ENCODE measurements at regions not wholly inside any gene's neighbourhood (a gene's known extent, or its start where the extent isn't known, plus 50 kb on each side); places are given as distances from the start of the nearest gene placed in this dataset.
"Not testable (repeated sequence)": the region's sequence is repeated elsewhere in the genome, so short reads cannot be mapped to it uniquely, and the experiment has no call there.

DNA sequence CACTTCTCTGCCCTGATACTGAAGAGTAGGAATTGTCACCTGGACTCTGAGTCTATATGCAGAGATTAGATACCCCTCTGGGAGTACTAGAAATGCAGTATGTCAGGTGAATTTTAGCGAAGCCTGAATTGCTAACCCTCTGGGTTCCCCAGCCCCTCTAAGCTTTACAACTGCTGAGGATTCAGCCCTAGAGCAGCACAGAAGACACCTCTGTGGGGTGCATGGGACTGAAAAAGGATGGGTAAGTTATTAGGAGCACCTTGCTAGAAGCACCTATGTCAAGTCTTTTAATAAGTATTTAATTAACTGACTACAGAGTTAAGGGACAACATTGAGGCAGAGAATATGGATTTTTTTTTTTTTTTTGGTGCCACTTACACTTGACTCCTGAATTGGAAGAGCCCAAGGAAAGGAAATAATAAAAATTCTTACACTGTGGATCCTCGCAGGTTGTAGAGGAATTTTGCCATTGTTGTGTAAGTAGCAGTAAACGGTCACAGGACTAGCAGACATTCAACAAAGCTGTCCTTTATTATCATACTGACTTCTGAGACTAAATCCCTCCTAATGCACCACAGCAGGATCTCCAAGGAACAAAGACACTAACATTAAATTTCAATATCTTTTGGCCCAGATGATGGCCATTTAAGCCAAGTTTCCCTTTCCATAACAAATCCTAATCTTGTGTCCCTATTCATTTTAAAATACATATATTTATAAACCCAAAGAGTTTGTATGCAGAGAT, 253.2 kb downstream of the ANKRD50 start:
- Histone ChIP-seq H3K27ac (ENCODE audit: low read depth, low read length, poor library complexity, severe bottlenecking) (no peak overlapping the region), H3K9me2 (ENCODE audit: insufficient read depth, low read length) (no peaks in the 10 kb centered on the region), H3K79me2 (ENCODE audit: insufficient read depth, low read depth, low read length) (no peaks in the 10 kb centered on the region), H4K20me1 (ENCODE audit: insufficient read depth, low read length) (no peaks in the 10 kb centered on the region), H3K9me3 (ENCODE audit: low read length) (no peaks in the 10 kb centered on the region), H3K4me2 (ENCODE audit: low read length) (no peak overlapping the region), H3K36me3 (ENCODE audit: insufficient read depth, low read length) (no peaks in the 10 kb centered on the region), H3K4me1 (ENCODE audit: insufficient read depth, low read length, poor library complexity, severe bottlenecking) (no peaks in the 10 kb centered on the region), H3K4me3 (ENCODE audit: low read depth, low read length, poor library complexity, severe bottlenecking) (no peak overlapping the region), H2AFZ (ENCODE audit: low read length) (no peak overlapping the region)
- intact Hi-C loops (cut with micrococcal nuclease; ENCODE audit: unreplicated experiment), result no loop called here
- no peak for TF ChIP-seq EZH2phosphoT487 (IDR thresholded peaks at IDR 0.05; ENCODE audit: borderline replicate concordance, low read depth, low read length)
- TF ChIP-seq, protein P1, sequence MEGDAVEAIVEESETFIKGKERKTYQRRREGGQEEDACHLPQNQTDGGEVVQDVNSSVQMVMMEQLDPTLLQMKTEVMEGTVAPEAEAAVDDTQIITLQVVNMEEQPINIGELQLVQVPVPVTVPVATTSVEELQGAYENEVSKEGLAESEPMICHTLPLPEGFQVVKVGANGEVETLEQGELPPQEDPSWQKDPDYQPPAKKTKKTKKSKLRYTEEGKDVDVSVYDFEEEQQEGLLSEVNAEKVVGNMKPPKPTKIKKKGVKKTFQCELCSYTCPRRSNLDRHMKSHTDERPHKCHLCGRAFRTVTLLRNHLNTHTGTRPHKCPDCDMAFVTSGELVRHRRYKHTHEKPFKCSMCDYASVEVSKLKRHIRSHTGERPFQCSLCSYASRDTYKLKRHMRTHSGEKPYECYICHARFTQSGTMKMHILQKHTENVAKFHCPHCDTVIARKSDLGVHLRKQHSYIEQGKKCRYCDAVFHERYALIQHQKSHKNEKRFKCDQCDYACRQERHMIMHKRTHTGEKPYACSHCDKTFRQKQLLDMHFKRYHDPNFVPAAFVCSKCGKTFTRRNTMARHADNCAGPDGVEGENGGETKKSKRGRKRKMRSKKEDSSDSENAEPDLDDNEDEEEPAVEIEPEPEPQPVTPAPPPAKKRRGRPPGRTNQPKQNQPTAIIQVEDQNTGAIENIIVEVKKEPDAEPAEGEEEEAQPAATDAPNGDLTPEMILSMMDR (conservative IDR thresholded peaks at IDR 0.05; ENCODE audit: low read length), result no peak
- CTCF ChIA-PET (ENCODE audit: unreplicated experiment), result no interaction called here
- POLR2A ChIA-PET, result no interaction called here
- BruUV-seq (replicated peaks), result no TSS peak
- DNase-seq (ENCODE audit: low spot score), result no peak

DNA sequence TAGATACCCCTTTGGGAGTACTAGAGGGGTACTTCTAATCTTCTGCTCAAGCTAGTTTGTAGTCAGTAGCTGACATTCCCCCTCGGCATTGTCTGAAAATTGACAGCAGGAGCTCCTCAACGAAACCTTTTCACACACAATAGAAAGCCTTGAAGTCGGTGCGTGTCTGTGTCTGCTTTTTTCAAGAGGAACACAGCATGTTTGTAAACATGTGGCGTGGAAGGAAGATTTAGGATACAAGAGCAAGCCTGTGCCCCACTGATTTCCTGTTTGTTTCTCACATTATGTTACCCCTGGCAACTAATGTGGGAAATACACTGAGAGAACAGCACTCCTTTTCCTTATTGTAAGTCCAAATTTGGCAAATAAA, 252.6 kb downstream of the ANKRD50 start:
- DNase-seq (ENCODE audit: low spot score), result no peak
- ChIA-PET CTCF (ENCODE audit: unreplicated experiment) (no interaction called here), POLR2A (no interaction called here)
- Histone ChIP-seq H3K9me3 (ENCODE audit: low read length) (no peaks in the 10 kb centered on the region), H3K36me3 (ENCODE audit: insufficient read depth, low read length) (no peaks in the 10 kb centered on the region), H3K9me2 (ENCODE audit: insufficient read depth, low read length) (no peaks in the 10 kb centered on the region), H4K20me1 (ENCODE audit: insufficient read depth, low read length) (no peaks in the 10 kb centered on the region), H3K4me3 (ENCODE audit: low read depth, low read length, poor library complexity, severe bottlenecking) (no peak overlapping the region), H2AFZ (ENCODE audit: low read length) (no peak overlapping the region), H3K79me2 (ENCODE audit: insufficient read depth, low read depth, low read length) (no peaks in the 10 kb centered on the region), H3K4me2 (ENCODE audit: low read length) (no peak overlapping the region), H3K4me1 (ENCODE audit: insufficient read depth, low read length, poor library complexity, severe bottlenecking) (no peaks in the 10 kb centered on the region), H3K27ac (ENCODE audit: low read depth, low read length, poor library complexity, severe bottlenecking) (no peak overlapping the region)
- intact Hi-C loops (cut with micrococcal nuclease; ENCODE audit: unreplicated experiment), result no loop called here
- TF ChIP-seq EZH2phosphoT487 (IDR thresholded peaks at IDR 0.05; ENCODE audit: borderline replicate concordance, low read depth, low read length), result no peak
- TF ChIP-seq, protein P1 (conservative IDR thresholded peaks at IDR 0.05; ENCODE audit: low read length), result no peak
- no TSS peak for BruUV-seq (replicated peaks)

DNA sequence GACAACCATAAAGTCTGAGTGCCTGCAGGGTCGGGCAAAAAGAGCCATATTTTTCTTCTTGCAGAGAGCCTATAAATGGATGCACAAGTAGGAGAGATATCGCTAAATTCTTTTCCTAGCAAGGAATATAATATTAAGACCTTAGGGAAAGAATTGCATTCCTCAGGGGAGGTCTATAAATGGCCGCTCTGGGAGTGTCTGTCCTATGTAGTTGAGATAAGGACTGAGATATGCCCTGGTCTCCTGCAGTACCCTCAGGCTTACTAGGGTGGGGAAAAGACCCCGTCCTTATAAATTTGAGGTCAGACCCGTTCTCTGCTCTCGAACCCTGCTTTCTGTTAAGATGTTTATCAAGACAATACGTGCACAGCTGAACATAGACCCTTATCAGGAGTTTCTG, 250.9 kb downstream of the ANKRD50 start:
- DNase-seq (ENCODE audit: low spot score), result peak; percentile 6
- H3K79me2 ChIP-seq (ENCODE audit: insufficient read depth, low read depth, low read length); CTCF ChIA-PET (ENCODE audit: unreplicated experiment); H3K4me3 ChIP-seq (ENCODE audit: low read depth, low read length, poor library complexity, severe bottlenecking); H4K20me1 ChIP-seq (ENCODE audit: insufficient read depth, low read length); intact Hi-C loops (cut with micrococcal nuclease; ENCODE audit: unreplicated experiment); BruUV-seq (replicated peaks); POLR2A ChIA-PET; H3K9me3 ChIP-seq (ENCODE audit: low read length); H3K27ac ChIP-seq (ENCODE audit: low read depth, low read length, poor library complexity, severe bottlenecking); H3K4me2 ChIP-seq (ENCODE audit: low read length); H3K4me1 ChIP-seq (ENCODE audit: insufficient read depth, low read length, poor library complexity, severe bottlenecking); H3K36me3 ChIP-seq (ENCODE audit: insufficient read depth, low read length); H3K9me2 ChIP-seq (ENCODE audit: insufficient read depth, low read length); H2AFZ ChIP-seq (ENCODE audit: low read length): not testable (repeated sequence)

Data from OCI-LY7 (cell line).